ENCODE measurements at regions not wholly inside any gene's neighbourhood (a gene's known extent, or its start where the extent isn't known, plus 50 kb on each side); places are given as distances from the start of the nearest gene placed in this dataset.

GRCh38 chr2:56684327-56684726, 500.5 kb downstream of the CCDC85A start:
- TF ChIP-seq CTCF (IDR thresholded peaks at IDR 0.05; ENCODE audit: insufficient read depth, low read length, severe bottlenecking), result no peak
- Histone ChIP-seq H3K36me3 (ENCODE audit: control insufficient read depth, insufficient read depth, low read length) (no peaks in the 10 kb centered on the region), H3K27me3 (ENCODE audit: control insufficient read depth, insufficient read depth, low read length) (no peaks in the 10 kb centered on the region), H3K4me3 (ENCODE audit: low read depth, low read length) (no peak overlapping the region)
- DNase-seq (ENCODE audit: low read depth) (no peak), FAIRE-seq (no peak)

GRCh38 chr2:56685205-56685604, 501.4 kb downstream of the CCDC85A start:
- no peaks in the 10 kb centered on the region for H3K36me3 ChIP-seq (ENCODE audit: control insufficient read depth, insufficient read depth, low read length)
- FAIRE-seq (no peak), DNase-seq (ENCODE audit: low read depth) (no peak)
- no peak for TF ChIP-seq CTCF (IDR thresholded peaks at IDR 0.05; ENCODE audit: insufficient read depth, low read length, severe bottlenecking)
- no peaks in the 10 kb centered on the region for H3K27me3 ChIP-seq (ENCODE audit: control insufficient read depth, insufficient read depth, low read length)
- no peak overlapping the region for H3K4me3 ChIP-seq (ENCODE audit: low read depth, low read length)

- H3K4me3 ChIP-seq (ENCODE audit: low read depth, low read length), result no peak overlapping the region
- H3K27me3 ChIP-seq (ENCODE audit: control insufficient read depth, insufficient read depth, low read length), result no peaks in the 10 kb centered on the region
- FAIRE-seq, result no peak
- H3K36me3 ChIP-seq (ENCODE audit: control insufficient read depth, insufficient read depth, low read length), result no peaks in the 10 kb centered on the region
- DNase-seq (ENCODE audit: low read depth), result no peak
- no peak for TF ChIP-seq CTCF (IDR thresholded peaks at IDR 0.05; ENCODE audit: insufficient read depth, low read length, severe bottlenecking)
Observed at GRCh38 chr2:56687169-56687568, 503.4 kb downstream of the CCDC85A start.

- no peak for DNase-seq (ENCODE audit: low read depth)
- Histone ChIP-seq H3K27me3 (ENCODE audit: control insufficient read depth, insufficient read depth, low read length) (no peaks in the 10 kb centered on the region), H3K4me3 (ENCODE audit: low read depth, low read length) (no peak overlapping the region), H3K36me3 (ENCODE audit: control insufficient read depth, insufficient read depth, low read length) (no peaks in the 10 kb centered on the region)
- TF ChIP-seq CTCF (IDR thresholded peaks at IDR 0.05; ENCODE audit: insufficient read depth, low read length, severe bottlenecking), result no peak
- no peak for FAIRE-seq
Observed at GRCh38 chr2:56688661-56689060, 504.9 kb downstream of the CCDC85A start.

- TF ChIP-seq CTCF (IDR thresholded peaks at IDR 0.05; ENCODE audit: insufficient read depth, low read length, severe bottlenecking), result no peak
- Histone ChIP-seq H3K4me3 (ENCODE audit: low read depth, low read length) (no peak overlapping the region), H3K36me3 (ENCODE audit: control insufficient read depth, insufficient read depth, low read length) (no peaks in the 10 kb centered on the region), H3K27me3 (ENCODE audit: control insufficient read depth, insufficient read depth, low read length) (no peaks in the 10 kb centered on the region)
- FAIRE-seq (no peak), DNase-seq (ENCODE audit: low read depth) (no peak)
Observed at GRCh38 chr2:56693501-56693900, 509.7 kb downstream of the CCDC85A start.

GRCh38 chr2:56703001-56703400, 519.2 kb downstream of the CCDC85A start:
- no peak for DNase-seq (ENCODE audit: low read depth)
- no peak for FAIRE-seq
- Histone ChIP-seq H3K4me3 (ENCODE audit: low read depth, low read length) (no peak overlapping the region), H3K27me3 (ENCODE audit: control insufficient read depth, insufficient read depth, low read length) (no peaks in the 10 kb centered on the region), H3K36me3 (ENCODE audit: control insufficient read depth, insufficient read depth, low read length) (no peaks in the 10 kb centered on the region)
- no peak for TF ChIP-seq CTCF (IDR thresholded peaks at IDR 0.05; ENCODE audit: insufficient read depth, low read length, severe bottlenecking)
